Smooth muscle cell (in vitro differentiated cells): ENCODE measurements at regions not wholly inside any gene's neighbourhood (a gene's known extent, or its start where the extent isn't known, plus 50 kb on each side); places are given as distances from the start of the nearest gene placed in this dataset.
A peak's percentile ranks its signal among the peaks of the same experiment; 100 is the strongest.

Experiments
- DNase-seq: peaks from one replicate; lab custom pipeline; 2025; ENCODE audit not compliant: unreplicated experiment; lab: John Stamatoyannopoulos, UW
- H2AFZ ChIP-seq: fragments of 200-600 bp; sonication (generic); 2 replicates; pipeline ENCODE4 v1.6.0; 2016; ENCODE audit warnings: antibody characterized with exemption, low read depth, mild to moderate bottlenecking
- H3F3A ChIP-seq: fragments of 200-600 bp; sonication (generic); 2 replicates; pipeline ENCODE4 v1.6.0; 2017; ENCODE audit warnings: antibody characterized with exemption, low read depth
- H3K27ac ChIP-seq: fragments of 200-600 bp; sonication (generic); 2 replicates; pipeline ENCODE4 v1.5.1; 2016; ENCODE audit warnings: low read depth, mild to moderate bottlenecking
- H3K27me3 ChIP-seq: fragments of 200-600 bp; sonication (generic); 2 replicates; pipeline ENCODE4 v1.6.1; 2016; ENCODE audit warnings: low read depth, mild to moderate bottlenecking
- H3K36me3 ChIP-seq: fragments of 200-600 bp; sonication (generic); 2 replicates; pipeline ENCODE4 v1.5.1; 2016; ENCODE audit warnings: low read depth
- H3K4me1 ChIP-seq: fragments of 200-600 bp; sonication (generic); 2 replicates; pipeline ENCODE4 v1.5.1; 2016; ENCODE audit warnings: low read depth
- H3K4me2 ChIP-seq: fragments of 200-600 bp; sonication (generic); 2 replicates; pipeline ENCODE4 v1.6.0; 2016; ENCODE audit warnings: mild to moderate bottlenecking
- H3K4me3 ChIP-seq: fragments of 200-600 bp; sonication (generic); 2 replicates; pipeline ENCODE4 v1.5.1; 2016; ENCODE audit warnings: mild to moderate bottlenecking
- H3K79me2 ChIP-seq: fragments of 200-600 bp; sonication (generic); 2 replicates; pipeline ENCODE4 v1.6.0; 2016; ENCODE audit warnings: low read depth, mild to moderate bottlenecking
- H3K9ac ChIP-seq: fragments of 200-600 bp; sonication (generic); 2 replicates; pipeline ENCODE4 v1.6.0; 2016; ENCODE audit warnings: low read depth
- H3K9me3 ChIP-seq: fragments of 200-600 bp; sonication (generic); replicated peaks from 2 replicates; pipeline ENCODE4 v1.5.1; 2016; ENCODE audit warnings: low read depth
- H4K20me1 ChIP-seq: fragments of 200-600 bp; sonication (generic); 2 replicates; pipeline ENCODE4 v1.6.0; 2016; ENCODE audit warnings: low read depth
- CTCF ChIP-seq: fragments of 200-600 bp; sonication (generic); IDR thresholded peaks from 2 replicates; pipeline ENCODE4 v1.5.1; 2017; ENCODE audit warnings: borderline replicate concordance, mild to moderate bottlenecking, antibody characterized with exemption; ENCODE audit not compliant: insufficient read depth, poor library complexity, severe bottlenecking
- WGBS: methylation state at CpG from one replicate; pipeline ENCODE4 v1.1.7; 2016; ENCODE audit warnings: low lambda C conversion rate; 5-methylcytosine and 5-hydroxymethylcytosine counted together

GRCh38 chr6:74114428-74114827 lies 418.4 kb downstream of the CD109 start:
- 78% methylated on average over 2 of the region's 2 CpGs for WGBS
- H3K4me2 ChIP-seq, result peak overlapping the region; percentile 32
- no peak for DNase-seq
- peak overlapping the region; percentile 61 for H3K27ac ChIP-seq
- no peaks in the 10 kb centered on the region for H3K79me2 ChIP-seq
- no peaks in the 10 kb centered on the region for H3K36me3 ChIP-seq
- no peak overlapping the region for H3K4me3 ChIP-seq
- H2AFZ ChIP-seq, result no peak overlapping the region
- H3K9me3 ChIP-seq, result no peaks in the 10 kb centered on the region
- no peaks in the 10 kb centered on the region for H3K4me1 ChIP-seq
- no peak for TF ChIP-seq CTCF
- no peaks in the 10 kb centered on the region for H3F3A ChIP-seq
- H4K20me1 ChIP-seq, result no peaks in the 10 kb centered on the region
- no peak overlapping the region for H3K9ac ChIP-seq
- H3K27me3 ChIP-seq, result no peaks in the 10 kb centered on the region

- Histone ChIP-seq H3K9me3 (no peaks in the 10 kb centered on the region), H3K79me2 (no peaks in the 10 kb centered on the region), H3F3A (no peaks in the 10 kb centered on the region), H2AFZ (no peak overlapping the region), H3K36me3 (no peaks in the 10 kb centered on the region), H3K27me3 (no peaks in the 10 kb centered on the region), H3K9ac (no peak overlapping the region), H4K20me1 (no peaks in the 10 kb centered on the region), H3K4me1 (no peaks in the 10 kb centered on the region), H3K4me3 (no peak overlapping the region), H3K4me2 (peak overlapping the region; percentile 32), H3K27ac (peak overlapping the region; percentile 61)
- 58% methylated on average over 2 of the region's 2 CpGs for WGBS
- TF ChIP-seq CTCF, result no peak
- DNase-seq, result no peak
These were observed 417.9 kb downstream of the CD109 start for GRCh38 chr6:74113901-74114300.

- Histone ChIP-seq H2AFZ (no peak overlapping the region), H3K4me3 (no peak overlapping the region), H3F3A (no peaks in the 10 kb centered on the region), H3K36me3 (no peaks in the 10 kb centered on the region), H3K27me3 (peaks cover 7% of the 10 kb centered on the region), H3K27ac (no peak overlapping the region), H3K4me1 (no peaks in the 10 kb centered on the region), H4K20me1 (no peaks in the 10 kb centered on the region), H3K4me2 (no peak overlapping the region), H3K79me2 (no peaks in the 10 kb centered on the region), H3K9me3 (no peaks in the 10 kb centered on the region), H3K9ac (no peak overlapping the region)
- no peak for DNase-seq
- TF ChIP-seq CTCF, result no peak
These were observed 407.4 kb downstream of the CD109 start for GRCh38 chr6:74103417-74103816.

- Histone ChIP-seq H4K20me1 (no peaks in the 10 kb centered on the region), H3K79me2 (no peaks in the 10 kb centered on the region), H3K4me3 (no peak overlapping the region), H3K4me2 (peak overlapping the region; percentile 10), H2AFZ (peak overlapping the region; percentile 36), H3K4me1 (no peaks in the 10 kb centered on the region), H3F3A (no peaks in the 10 kb centered on the region), H3K9me3 (no peaks in the 10 kb centered on the region), H3K27me3 (peaks cover 7% of the 10 kb centered on the region), H3K27ac (no peak overlapping the region), H3K36me3 (no peaks in the 10 kb centered on the region), H3K9ac (no peak overlapping the region)
- DNase-seq, result no peak
- TF ChIP-seq CTCF, result no peak
These were observed 404.8 kb downstream of the CD109 start for GRCh38 chr6:74100719-74101287.
